ENCODE measurements at regions not wholly inside any gene's neighbourhood (a gene's known extent, or its start where the extent isn't known, plus 50 kb on each side); places are given as distances from the start of the nearest gene placed in this dataset.

DNA sequence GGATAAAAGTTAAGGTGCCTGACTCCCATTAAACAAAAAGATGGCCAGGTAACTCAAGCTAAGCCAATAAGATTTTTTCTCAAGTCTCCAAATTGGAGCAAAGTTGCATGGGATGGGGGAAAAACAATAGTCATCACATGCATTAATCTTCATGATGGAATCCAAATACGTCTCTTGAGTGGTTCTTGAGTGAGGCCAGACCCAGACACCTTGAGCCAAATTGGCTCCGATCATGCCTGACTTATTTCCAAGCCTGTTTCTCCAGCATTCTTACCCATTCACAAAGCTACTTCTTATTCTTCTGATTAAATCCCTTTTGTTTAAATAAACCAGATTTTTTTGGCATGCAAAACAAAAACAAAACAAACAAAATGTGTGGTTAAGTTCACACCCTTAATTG, 420.3 kb upstream of the NRSN1 start:
- Histone ChIP-seq H3K4me3 (ENCODE audit: low read length) (no peak overlapping the region), H3K4me1 (ENCODE audit: control insufficient read depth, insufficient read depth, low read length) (no peaks in the 10 kb centered on the region), H3K27ac (ENCODE audit: low read length) (no peak overlapping the region), H3K27me3 (ENCODE audit: control insufficient read depth, insufficient read depth, low read length) (no peaks in the 10 kb centered on the region), H3K9me3 (ENCODE audit: control insufficient read depth, low read depth, low read length) (no peaks in the 10 kb centered on the region), H3K36me3 (ENCODE audit: control insufficient read depth, insufficient read depth, low read length) (no peaks in the 10 kb centered on the region)
- WGBS (ENCODE audit: insufficient coverage, low lambda C conversion rate) = 100% methylated on average over 1 of the region's 2 CpGs
- DNase-seq = no peak

DNA sequence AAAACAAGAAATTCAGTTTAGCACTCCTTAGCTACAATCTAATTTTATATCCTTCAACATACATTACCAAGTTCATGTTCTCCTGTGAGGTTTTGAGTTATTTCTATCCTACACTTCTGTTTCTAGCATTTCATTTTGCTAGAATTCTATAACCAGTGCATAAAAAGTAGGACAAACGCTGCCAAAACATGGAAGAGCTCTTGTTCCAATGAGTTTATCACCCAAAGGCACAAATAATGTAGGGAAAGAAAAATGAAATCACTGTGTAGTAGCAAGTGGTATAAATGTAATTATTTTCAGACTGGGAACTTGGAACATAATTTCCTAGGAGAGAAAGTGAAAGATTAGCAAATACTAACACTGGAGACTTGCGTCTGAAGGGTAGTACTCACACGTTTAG, 413.3 kb upstream of the NRSN1 start:
- H3K4me1 ChIP-seq (ENCODE audit: control insufficient read depth, insufficient read depth, low read length) = no peaks in the 10 kb centered on the region
- H3K27me3 ChIP-seq (ENCODE audit: control insufficient read depth, insufficient read depth, low read length) = no peaks in the 10 kb centered on the region
- no peaks in the 10 kb centered on the region for H3K36me3 ChIP-seq (ENCODE audit: control insufficient read depth, insufficient read depth, low read length)
- WGBS (ENCODE audit: insufficient coverage, low lambda C conversion rate) = 60% methylated on average over 2 of the region's 3 CpGs
- no peak overlapping the region for H3K27ac ChIP-seq (ENCODE audit: low read length)
- no peak overlapping the region for H3K4me3 ChIP-seq (ENCODE audit: low read length)
- no peak for DNase-seq
- H3K9me3 ChIP-seq (ENCODE audit: control insufficient read depth, low read depth, low read length) = no peaks in the 10 kb centered on the region

DNA sequence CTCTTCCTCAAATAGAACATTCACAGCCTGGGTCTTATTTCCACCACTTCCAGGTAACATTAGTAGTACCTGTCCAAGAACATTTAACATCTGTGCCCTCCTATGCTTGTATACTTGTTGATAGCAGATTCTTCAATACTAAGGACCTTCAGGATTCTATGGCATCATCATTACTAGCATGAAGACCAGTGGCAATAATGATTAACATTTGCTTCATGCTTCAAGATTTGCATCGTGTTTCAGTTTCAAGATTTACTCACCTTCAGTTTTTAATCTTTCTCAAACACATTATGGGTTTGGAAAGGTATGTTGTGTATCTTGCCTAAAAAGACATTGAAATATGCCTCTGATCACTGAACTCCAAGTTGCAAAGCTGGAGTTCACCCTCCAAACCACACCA, 412.8 kb upstream of the NRSN1 start:
- no peak for DNase-seq
- H3K27ac ChIP-seq (ENCODE audit: low read length) = no peak overlapping the region
- WGBS (ENCODE audit: insufficient coverage, low lambda C conversion rate) = no CpG with 5 or more reads among the region's 1 CpG
- H3K9me3 ChIP-seq (ENCODE audit: control insufficient read depth, low read depth, low read length) = no peaks in the 10 kb centered on the region
- H3K4me3 ChIP-seq (ENCODE audit: low read length) = no peak overlapping the region
- no peaks in the 10 kb centered on the region for H3K36me3 ChIP-seq (ENCODE audit: control insufficient read depth, insufficient read depth, low read length)
- no peaks in the 10 kb centered on the region for H3K4me1 ChIP-seq (ENCODE audit: control insufficient read depth, insufficient read depth, low read length)
- no peaks in the 10 kb centered on the region for H3K27me3 ChIP-seq (ENCODE audit: control insufficient read depth, insufficient read depth, low read length)

DNA sequence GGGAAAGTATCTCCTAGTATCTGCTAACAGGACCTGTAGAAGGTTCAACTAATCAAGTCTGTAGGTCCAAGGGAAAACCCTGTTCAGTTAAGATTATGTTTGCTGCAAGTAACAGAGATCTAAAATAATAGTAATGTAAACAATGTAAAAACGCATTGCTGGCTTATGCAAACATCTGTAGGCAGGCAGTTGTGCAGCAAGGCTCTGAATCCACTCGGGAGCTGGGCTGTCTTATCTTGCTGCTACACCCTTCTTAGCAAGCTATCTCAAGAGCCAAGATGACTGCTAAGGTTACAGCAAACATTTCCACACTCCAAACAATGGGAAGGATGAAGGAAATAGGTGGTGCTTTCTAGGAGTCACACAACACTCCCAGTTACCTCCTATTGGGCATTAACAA, 397.3 kb upstream of the NRSN1 start:
- Histone ChIP-seq H3K4me3 (ENCODE audit: low read length) (no peak overlapping the region), H3K9me3 (ENCODE audit: control insufficient read depth, low read depth, low read length) (no peaks in the 10 kb centered on the region), H3K36me3 (ENCODE audit: control insufficient read depth, insufficient read depth, low read length) (no peaks in the 10 kb centered on the region), H3K4me1 (ENCODE audit: control insufficient read depth, insufficient read depth, low read length) (peaks cover 7% of the 10 kb centered on the region), H3K27ac (ENCODE audit: low read length) (no peak overlapping the region), H3K27me3 (ENCODE audit: control insufficient read depth, insufficient read depth, low read length) (no peaks in the 10 kb centered on the region)
- peak in 1 of 2 donors; percentile 40 for DNase-seq
- no CpG with 5 or more reads among the region's 2 CpGs for WGBS (ENCODE audit: insufficient coverage, low lambda C conversion rate)

DNA sequence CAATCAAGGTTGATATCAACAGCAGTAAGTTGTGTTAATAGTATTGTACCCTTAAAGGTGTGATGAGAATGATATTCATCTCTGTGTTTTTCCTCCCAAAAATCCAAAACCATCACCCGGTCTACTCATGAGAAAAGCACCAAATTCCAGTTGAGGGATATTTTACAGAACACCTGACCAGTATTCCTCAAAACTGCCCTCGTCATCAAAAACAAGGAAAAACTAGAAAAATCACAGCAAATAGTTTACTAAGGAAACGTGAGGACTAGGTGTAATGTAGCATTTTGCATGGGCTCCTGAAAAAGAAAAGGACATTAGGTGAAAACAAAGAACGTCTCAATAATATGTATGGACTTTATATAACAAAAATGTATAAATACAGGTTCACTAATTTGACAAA, 394.4 kb upstream of the NRSN1 start:
- peaks cover 7% of the 10 kb centered on the region for H3K4me1 ChIP-seq (ENCODE audit: control insufficient read depth, insufficient read depth, low read length)
- DNase-seq = no peak
- H3K27ac ChIP-seq (ENCODE audit: low read length) = no peak overlapping the region
- WGBS (ENCODE audit: insufficient coverage, low lambda C conversion rate) = 96% methylated on average over 4 of the region's 4 CpGs
- H3K27me3 ChIP-seq (ENCODE audit: control insufficient read depth, insufficient read depth, low read length) = no peaks in the 10 kb centered on the region
- no peaks in the 10 kb centered on the region for H3K36me3 ChIP-seq (ENCODE audit: control insufficient read depth, insufficient read depth, low read length)
- no peak overlapping the region for H3K4me3 ChIP-seq (ENCODE audit: low read length)
- no peaks in the 10 kb centered on the region for H3K9me3 ChIP-seq (ENCODE audit: control insufficient read depth, low read depth, low read length)

DNA sequence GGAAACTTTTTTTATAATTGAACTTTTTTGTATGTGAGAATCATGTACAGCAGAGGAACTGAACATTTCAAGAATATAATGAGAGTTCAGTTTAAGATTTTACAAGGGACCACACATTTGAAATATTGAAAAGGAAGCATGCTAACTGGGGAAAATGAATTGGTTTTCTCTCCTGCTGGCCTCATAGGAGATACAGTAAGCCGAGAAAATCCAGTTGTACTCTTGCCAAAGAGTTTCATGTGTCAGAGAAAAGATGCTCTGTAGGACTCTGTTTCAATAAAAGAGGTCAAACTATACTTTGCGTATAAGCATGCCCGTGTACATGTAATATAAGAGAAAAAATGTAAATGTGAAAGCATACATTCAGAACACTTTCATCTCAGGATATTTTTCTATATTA, 393.5 kb upstream of the NRSN1 start:
- Histone ChIP-seq H3K27me3 (ENCODE audit: control insufficient read depth, insufficient read depth, low read length) (no peaks in the 10 kb centered on the region), H3K4me1 (ENCODE audit: control insufficient read depth, insufficient read depth, low read length) (peaks cover 7% of the 10 kb centered on the region), H3K4me3 (ENCODE audit: low read length) (no peak overlapping the region), H3K9me3 (ENCODE audit: control insufficient read depth, low read depth, low read length) (no peaks in the 10 kb centered on the region), H3K27ac (ENCODE audit: low read length) (no peak overlapping the region), H3K36me3 (ENCODE audit: control insufficient read depth, insufficient read depth, low read length) (no peaks in the 10 kb centered on the region)
- no peak for DNase-seq
- 100% methylated on average over 1 of the region's 3 CpGs for WGBS (ENCODE audit: insufficient coverage, low lambda C conversion rate)

DNA sequence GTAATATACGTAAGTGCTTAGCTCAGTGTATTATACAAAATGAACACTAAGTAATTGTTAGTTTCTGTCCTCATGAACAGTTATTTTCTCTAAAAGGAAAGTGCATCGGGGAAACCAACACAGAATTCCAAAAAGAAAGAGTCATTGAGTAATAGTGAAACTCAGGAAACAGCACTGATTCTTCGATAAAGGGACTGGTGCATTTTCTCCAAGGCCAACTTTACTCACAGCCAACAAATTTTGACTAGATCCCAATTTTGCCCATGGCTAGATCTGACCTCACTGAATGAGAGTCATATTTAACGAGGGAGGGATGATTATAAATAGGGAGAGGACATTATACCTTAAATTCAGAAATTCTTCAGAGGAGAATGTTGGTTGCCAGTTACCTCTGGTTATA, 390.9 kb upstream of the NRSN1 start:
- no peak overlapping the region for H3K27ac ChIP-seq (ENCODE audit: low read length)
- 100% methylated on average over 1 of the region's 4 CpGs for WGBS (ENCODE audit: insufficient coverage, low lambda C conversion rate)

DNA sequence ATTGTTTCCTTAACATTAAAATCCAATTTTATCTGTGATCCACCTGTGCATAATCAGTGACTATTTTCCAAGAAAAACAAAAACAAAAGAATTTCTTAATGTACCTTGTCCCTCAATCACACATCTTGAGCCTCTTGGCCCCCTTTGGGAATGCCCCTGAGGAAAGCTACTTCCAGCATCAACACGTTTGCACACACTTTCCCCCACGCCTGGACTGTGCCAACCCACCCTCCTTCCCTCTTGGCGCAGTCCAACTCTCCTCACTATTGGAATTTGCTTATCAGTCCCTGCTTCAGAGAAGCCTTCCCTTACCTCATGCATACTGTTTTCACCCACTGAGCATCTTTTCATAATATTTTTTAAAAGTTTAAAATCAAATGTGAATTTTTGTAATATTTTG, 389.4 kb upstream of the NRSN1 start:
- H3K4me3 ChIP-seq (ENCODE audit: low read length) = no peak overlapping the region
- H3K36me3 ChIP-seq (ENCODE audit: control insufficient read depth, insufficient read depth, low read length) = no peaks in the 10 kb centered on the region
- DNase-seq = no peak
- no peaks in the 10 kb centered on the region for H3K9me3 ChIP-seq (ENCODE audit: control insufficient read depth, low read depth, low read length)
- WGBS (ENCODE audit: insufficient coverage, low lambda C conversion rate) = no CpG with 5 or more reads among the region's 3 CpGs
- H3K27ac ChIP-seq (ENCODE audit: low read length) = no peak overlapping the region
- no peaks in the 10 kb centered on the region for H3K4me1 ChIP-seq (ENCODE audit: control insufficient read depth, insufficient read depth, low read length)
- H3K27me3 ChIP-seq (ENCODE audit: control insufficient read depth, insufficient read depth, low read length) = no peaks in the 10 kb centered on the region

More for the DNA sequence above, 390.9 kb upstream of the NRSN1 start:
- H3K4me1 ChIP-seq (ENCODE audit: control insufficient read depth, insufficient read depth, low read length) = no peaks in the 10 kb centered on the region
- H3K4me3 ChIP-seq (ENCODE audit: low read length) = no peak overlapping the region
- H3K9me3 ChIP-seq (ENCODE audit: control insufficient read depth, low read depth, low read length) = no peaks in the 10 kb centered on the region
- DNase-seq = no peak
- H3K36me3 ChIP-seq (ENCODE audit: control insufficient read depth, insufficient read depth, low read length) = no peaks in the 10 kb centered on the region
- no peaks in the 10 kb centered on the region for H3K27me3 ChIP-seq (ENCODE audit: control insufficient read depth, insufficient read depth, low read length)

DNA sequence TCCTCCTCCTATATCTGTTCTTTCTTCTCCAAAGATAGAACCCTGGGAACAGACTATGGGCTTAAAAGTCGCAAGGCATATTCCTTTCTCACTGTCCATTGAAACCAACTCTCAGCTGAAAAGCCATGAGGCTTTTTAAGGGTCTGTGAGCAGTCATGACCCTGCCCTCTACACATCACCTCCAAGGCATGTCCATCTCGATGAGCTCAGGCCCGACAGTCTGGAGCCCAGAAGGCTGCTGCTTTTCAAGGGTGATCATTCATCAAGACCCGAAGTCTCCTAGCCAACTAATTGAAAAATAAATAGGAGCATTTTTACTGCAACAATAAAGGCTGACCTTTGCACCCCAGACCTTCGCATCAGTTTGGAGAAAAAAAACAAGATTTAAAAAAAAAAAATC, 378.8 kb upstream of the NRSN1 start:
- DNase-seq = peak in 1 of 2 donors; percentile 2
- Histone ChIP-seq H3K4me1 (ENCODE audit: control insufficient read depth, insufficient read depth, low read length) (no peaks in the 10 kb centered on the region), H3K36me3 (ENCODE audit: control insufficient read depth, insufficient read depth, low read length) (no peaks in the 10 kb centered on the region), H3K27ac (ENCODE audit: low read length) (no peak overlapping the region), H3K27me3 (ENCODE audit: control insufficient read depth, insufficient read depth, low read length) (no peaks in the 10 kb centered on the region), H3K4me3 (ENCODE audit: low read length) (no peak overlapping the region), H3K9me3 (ENCODE audit: control insufficient read depth, low read depth, low read length) (no peaks in the 10 kb centered on the region)
- WGBS (ENCODE audit: insufficient coverage, low lambda C conversion rate) = no CpG with 5 or more reads among the region's 5 CpGs

DNA sequence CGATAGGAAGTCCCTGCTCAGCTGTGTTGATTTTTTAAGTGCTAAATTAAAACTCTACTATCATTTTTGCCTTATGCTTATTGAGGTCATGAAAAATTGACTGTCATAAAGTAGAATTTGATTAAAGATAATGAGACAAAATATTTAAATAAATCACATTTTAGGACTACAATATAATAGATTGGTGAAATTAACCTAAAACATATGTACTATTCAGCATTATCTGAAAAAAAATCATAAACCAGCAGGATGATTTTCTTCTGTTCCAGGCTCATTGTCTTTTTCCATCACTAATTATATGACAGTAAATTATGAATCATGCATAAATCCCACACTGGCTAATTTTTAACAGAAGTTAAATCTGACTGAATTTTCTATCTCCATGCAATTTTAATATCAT, 373.6 kb upstream of the NRSN1 start:
- no peaks in the 10 kb centered on the region for H3K27me3 ChIP-seq (ENCODE audit: control insufficient read depth, insufficient read depth, low read length)
- H3K4me1 ChIP-seq (ENCODE audit: control insufficient read depth, insufficient read depth, low read length) = no peaks in the 10 kb centered on the region
- H3K36me3 ChIP-seq (ENCODE audit: control insufficient read depth, insufficient read depth, low read length) = no peaks in the 10 kb centered on the region
- no peak overlapping the region for H3K4me3 ChIP-seq (ENCODE audit: low read length)
- H3K9me3 ChIP-seq (ENCODE audit: control insufficient read depth, low read depth, low read length) = no peaks in the 10 kb centered on the region
- DNase-seq = no peak
- no peak overlapping the region for H3K27ac ChIP-seq (ENCODE audit: low read length)
- 70% methylated on average over 1 of the region's 1 CpG for WGBS (ENCODE audit: insufficient coverage, low lambda C conversion rate)

DNA sequence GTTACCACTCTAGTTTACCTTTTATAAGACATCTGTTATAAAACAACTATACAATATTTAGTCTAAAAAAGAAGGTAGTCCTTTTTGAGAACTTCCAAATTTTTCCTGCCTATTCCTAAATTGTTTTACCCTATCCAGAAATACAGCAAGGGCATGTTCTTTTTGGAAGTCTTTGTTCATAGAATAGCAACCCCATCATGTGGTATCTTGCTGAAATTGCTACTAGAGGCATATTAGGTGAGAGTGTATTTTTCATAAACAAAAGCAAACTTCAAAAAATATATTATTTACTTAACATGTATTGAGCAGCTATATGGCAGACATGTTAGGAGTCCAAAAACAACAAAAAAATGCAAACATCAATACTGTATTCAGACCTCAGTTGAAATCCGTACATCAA, 371.8 kb upstream of the NRSN1 start:
- H3K27ac ChIP-seq (ENCODE audit: low read length) = no peak overlapping the region
- no peaks in the 10 kb centered on the region for H3K36me3 ChIP-seq (ENCODE audit: control insufficient read depth, insufficient read depth, low read length)
- H3K4me1 ChIP-seq (ENCODE audit: control insufficient read depth, insufficient read depth, low read length) = no peaks in the 10 kb centered on the region
- no peak overlapping the region for H3K4me3 ChIP-seq (ENCODE audit: low read length)
- no peaks in the 10 kb centered on the region for H3K27me3 ChIP-seq (ENCODE audit: control insufficient read depth, insufficient read depth, low read length)
- DNase-seq = no peak
- WGBS (ENCODE audit: insufficient coverage, low lambda C conversion rate) = 100% methylated on average over 1 of the region's 1 CpG
- H3K9me3 ChIP-seq (ENCODE audit: control insufficient read depth, low read depth, low read length) = no peaks in the 10 kb centered on the region

All from large intestine (tissue), 3 donors.